HG02870 (cell line): ENCODE measurements at regions not wholly inside any gene's neighbourhood (a gene's known extent, or its start where the extent isn't known, plus 50 kb on each side); places are given as distances from the start of the nearest gene placed in this dataset.

Experiments
- ATAC-seq: cut with Tn5 transposase; IDR thresholded peaks from one replicate; pipeline ENCODE4 v1.9.1; 2021; ENCODE audit warnings: mild to moderate bottlenecking, moderate library complexity; ENCODE audit not compliant: unreplicated experiment

DNA sequence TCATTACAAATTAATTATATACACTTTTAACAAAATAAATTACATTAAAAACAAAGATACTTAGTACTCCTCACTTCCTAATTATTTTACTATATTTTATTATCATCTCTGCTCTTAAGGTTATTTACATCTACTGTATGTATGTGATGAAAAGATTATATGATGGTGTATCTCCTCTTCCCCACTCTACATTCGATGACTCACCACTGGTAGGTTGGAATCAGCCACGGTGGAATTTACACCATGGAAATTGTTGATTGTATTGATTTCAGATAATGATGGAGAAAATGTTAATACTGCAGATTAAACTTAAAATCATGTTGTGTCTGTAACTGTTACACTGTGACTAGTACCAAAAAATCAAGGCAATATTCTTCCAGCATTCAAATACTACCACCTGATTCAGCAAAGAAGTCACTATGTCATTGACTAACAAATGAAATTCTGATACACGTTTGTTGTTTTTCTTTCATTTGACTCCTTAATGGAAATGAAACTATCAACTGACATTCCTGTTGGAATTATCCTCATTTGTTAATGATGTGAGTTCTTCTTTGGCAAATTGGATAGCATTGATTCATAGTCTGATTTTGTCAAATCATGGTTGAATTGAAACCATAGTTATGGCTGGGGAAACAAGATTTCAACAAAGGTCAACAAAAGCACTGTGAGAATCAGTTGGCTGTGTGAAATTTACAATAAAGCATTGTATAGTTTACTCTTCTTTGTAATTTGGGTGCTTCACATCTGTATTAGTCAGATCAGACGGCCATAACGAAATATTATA is 69.0 kb upstream of the NLK start:
- no peak for ATAC-seq

DNA sequence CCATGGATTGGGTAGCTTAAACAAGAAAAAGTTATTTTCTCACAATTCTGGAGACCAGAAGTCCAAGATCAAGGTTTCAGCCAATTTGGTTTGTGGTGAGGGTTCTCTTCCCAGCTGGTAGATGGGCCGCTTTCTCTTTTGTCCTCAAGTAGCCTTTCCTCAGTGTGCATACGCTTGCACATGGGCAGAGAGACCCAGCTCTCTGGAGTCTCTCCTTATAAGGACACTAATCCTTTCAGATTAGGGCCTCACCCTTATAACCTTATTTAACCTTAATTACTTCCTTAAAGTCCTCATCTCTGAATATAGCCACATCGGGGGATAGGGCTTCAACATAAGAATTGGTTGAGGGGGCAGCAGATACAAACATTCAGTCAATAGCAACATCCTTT is 68.4 kb upstream of the NLK start:
- no peak for ATAC-seq

DNA sequence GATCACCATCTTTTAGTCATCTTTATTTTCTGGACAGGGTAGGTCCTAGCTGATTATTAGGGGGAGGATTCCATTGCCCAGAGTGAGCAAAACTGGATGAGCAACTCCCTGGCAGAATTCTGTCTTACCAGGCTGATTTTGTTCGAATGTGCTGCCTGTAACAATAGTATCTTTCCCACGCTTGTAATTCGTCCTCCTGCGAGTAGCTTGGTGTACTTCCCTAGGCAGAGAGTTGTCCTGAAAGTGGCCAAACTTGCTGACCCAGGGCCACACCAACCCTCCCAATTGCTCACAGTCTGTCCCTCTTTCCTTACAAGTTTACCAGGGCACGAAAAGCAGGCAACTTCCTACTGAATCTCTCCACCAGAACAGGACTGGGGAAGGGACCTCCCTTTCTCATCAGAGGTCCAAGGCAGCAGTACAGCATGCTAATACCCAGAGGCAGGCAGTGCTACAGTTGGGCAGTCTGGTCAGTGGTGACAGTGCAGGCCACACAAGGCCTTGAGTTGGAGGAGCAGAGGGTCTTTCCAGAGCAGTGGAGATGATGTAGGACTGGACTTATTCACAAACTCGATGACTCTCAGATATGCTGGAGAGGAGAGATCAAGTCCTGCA is 67.8 kb upstream of the NLK start:
- no peak for ATAC-seq

DNA sequence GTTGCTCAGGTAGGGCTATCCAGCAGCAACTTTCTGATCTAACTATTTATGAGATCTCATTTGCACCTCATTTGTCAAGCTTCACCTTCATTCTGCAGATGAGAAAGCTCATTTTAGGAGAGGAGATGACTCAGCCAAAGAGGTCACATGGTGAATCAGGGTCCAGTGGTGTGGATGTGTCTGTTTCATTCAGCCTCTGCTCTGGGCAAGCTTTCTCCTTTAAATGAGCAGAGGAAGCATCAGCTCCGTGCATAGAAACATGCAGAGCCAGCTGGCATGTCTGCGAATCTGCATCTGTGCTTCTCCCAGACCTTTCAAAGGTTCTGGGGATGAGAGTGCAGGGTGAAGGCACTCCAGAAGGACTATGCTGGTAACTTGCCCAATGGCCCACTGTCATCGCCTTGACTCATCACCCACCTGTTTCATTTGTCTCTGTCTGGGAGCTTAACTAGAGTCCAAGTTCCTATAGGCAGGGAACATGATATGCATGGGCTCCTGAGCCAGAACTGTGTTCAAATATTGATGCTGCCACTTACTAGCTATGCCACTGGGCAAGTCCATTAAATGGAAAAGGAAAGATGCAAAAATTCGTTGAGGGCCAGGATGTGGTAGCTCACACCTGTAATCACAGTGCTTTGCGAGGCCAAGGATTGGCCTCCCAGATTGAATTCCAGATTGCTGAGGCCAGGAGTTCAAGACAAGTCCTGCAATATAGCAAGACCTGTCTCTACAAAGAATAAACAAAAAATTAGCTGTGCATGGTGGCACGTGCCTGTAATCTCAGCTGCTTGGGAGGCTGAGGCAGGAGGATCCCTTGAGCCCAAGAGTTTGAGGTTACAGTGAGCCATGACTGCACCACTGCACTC is 67.1 kb upstream of the NLK start:
- ATAC-seq: no peak

GRCh38 chr17:27976331-27976730 is 66.1 kb upstream of the NLK start:
- ATAC-seq: no peak

GRCh38 chr17:27977751-27978688 is 64.5 kb upstream of the NLK start:
- ATAC-seq: no peak

DNA sequence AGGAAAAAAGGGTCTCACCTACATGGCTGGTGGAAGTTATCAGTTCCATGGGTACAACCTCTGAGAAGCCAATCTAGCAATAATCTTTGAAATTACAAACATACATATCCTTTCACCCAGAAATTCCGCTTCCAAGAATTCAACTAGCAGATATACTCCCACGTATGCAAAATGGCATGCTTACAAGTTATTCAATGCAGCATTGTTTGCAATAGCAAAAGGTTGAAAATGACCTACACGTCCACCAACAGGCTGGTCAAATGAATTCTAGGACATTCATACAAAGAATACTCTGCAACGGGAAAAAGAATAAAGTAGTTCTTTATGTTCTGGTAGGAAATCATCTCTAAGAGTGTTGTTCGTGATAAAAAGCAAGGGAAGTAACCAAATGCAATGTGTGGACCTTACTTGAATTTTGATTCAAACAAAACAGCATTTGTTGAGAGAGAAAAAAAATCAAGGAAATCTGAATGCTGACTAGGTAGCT is 63.7 kb upstream of the NLK start:
- ATAC-seq: no peak

DNA sequence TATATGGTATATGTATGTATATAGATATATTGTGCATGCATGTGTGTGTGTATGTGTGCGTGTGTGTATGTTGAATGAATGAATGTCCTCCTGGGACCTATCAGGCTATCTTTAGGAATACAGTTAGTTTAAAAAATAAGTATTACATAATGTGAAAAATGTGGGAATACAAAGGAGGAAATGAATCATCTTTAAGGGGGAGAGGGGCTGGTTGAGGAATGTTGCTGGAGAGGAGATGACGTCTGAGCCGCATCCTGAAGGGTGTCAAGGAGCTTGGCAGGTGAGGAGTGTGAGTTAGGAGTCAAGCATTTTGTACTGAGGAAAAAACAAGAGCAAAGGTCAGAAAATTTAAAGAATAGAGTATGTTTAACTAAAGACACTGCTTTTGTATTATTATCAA is 62.4 kb upstream of the NLK start:
- no peak for ATAC-seq

DNA sequence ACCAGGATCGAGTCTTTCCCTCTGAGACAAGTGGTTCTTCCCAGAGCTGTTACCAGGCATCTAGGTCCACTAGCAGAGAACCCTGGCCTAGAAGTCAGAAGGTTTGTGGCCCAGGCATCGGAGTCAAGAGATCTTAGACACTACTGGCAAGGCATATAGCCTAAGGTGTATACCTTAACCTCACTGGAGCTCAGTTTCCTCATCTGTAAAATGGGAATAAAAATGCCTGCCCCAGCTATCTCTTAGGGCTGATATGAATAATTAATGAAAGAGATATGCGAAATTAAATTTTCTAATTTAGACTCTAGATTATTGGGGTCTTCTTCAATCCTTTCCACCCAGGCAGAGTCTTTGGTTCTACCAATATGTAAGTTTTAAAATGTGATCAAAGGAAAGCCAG is 60.5 kb upstream of the NLK start:
- ATAC-seq: no peak

DNA sequence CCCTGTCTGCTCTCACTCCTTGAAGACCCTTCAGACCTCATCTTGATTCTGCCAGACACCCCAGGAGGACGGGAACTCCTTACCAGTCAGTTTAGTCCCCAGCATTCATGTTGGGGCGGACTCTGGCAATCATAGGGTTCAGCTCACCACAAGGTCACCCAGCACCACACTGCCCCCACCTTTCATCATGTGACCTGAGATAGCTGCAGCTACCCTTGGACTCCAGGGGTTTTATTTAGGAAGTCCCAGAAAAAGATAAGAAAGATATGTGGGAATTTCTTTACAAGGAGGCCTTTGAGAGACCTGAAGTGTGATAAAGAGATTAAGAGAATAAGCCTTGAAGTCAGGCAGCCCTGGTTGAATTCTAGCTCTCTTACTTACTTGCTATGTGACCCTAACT is 59.8 kb upstream of the NLK start:
- ATAC-seq: no peak

GRCh38 chr17:27983853-27984252 is 58.6 kb upstream of the NLK start:
- ATAC-seq: no peak

GRCh38 chr17:27984404-27984803 is 58.1 kb upstream of the NLK start:
- no peak for ATAC-seq

DNA sequence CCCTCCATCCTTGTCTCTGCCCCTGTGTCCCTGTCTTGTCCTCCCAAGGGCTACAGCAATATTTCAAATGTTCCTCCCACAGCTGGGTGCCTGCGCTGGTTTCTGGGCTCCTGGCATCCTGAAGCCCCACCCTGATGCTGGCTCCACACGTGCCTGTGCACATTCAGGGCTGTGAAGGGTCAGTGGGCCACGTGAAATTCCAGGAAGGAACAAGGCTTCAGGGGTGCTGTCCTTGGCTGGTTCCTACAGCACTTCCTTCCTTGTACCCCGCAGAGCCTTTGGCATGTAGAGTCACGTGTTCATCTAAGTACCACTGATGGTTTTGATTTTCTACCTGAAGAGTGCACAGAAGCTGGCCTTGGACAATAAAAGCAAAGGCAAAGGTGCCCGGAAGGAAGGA is 57.7 kb upstream of the NLK start:
- no peak for ATAC-seq

- ATAC-seq: no peak
Observed at GRCh38 chr17:27985306-27985705, 57.2 kb upstream of the NLK start.

DNA sequence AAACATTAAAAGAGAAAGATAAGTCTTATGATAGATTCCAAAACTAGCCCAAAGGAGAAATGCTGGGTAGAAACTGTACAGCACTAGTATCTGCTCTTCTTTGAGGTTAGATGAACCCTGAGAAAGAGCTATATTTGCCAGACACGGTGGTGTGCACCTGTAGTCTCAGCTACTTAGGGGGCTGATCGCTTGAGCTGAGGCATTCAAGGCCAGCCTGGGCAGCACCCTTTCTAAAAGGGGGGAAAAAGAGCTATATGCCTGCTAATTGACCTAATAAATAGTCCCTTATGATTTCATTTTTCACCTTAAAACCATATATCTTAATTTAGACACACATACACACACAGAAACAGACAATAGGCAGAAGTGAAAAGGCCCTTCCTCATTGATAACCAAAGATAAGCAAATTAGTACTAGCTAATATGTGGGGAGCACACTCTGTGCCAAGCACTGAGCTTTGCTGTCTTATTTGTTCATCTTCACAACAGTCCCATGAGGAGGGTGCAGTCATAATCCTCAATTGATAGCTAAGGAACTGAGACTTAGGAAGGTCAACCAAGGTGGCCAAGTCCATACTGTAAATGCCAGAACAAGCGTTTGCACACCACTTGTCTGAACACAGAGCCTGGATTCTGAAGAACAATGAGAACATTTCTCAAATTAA is 56.6 kb upstream of the NLK start:
- peak; percentile 70 for ATAC-seq

GRCh38 chr17:27986805-27987684 is 55.4 kb upstream of the NLK start:
- ATAC-seq: no peak

DNA sequence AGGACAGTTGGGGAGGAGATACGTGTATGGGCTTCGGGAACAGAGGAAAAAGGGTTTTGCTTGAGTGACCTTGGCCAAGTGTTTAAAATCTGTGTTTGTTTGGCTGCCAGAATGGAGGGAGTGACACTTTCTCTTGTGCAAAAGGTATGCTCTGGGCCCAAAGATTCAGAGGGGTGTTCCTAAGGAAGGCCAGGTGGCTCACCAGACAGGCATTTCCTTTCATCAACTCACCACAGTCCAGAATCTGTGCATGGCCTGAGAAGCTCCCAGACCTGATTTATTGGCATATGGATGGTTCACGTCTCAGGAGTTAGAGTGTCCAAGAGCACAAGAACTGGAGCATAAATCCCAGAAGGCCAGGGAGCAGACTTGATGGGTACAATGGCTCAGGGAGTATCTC is 53.4 kb upstream of the NLK start:
- ATAC-seq: no peak

DNA sequence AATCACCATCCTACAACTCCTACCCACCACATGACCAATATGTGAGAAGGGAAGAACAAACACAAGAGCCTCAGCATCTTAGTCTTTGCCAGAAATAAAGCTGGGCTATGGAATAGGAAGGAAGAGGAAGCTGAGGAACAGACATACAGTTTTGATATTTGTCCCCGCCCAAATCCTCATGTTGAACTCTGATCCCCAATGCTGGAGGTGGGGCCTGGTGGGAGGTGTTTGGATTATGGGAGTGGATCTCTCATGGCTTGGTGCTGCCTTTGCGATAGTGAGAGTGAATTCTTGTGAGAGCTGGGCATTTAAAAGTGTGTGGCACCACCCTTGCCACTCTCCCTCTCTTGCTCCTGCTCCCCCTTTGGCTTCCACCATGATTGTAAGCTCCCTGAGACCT is 52.4 kb upstream of the NLK start:
- ATAC-seq: no peak

GRCh38 chr17:27990979-27991378 is 51.5 kb upstream of the NLK start:
- no peak for ATAC-seq
